ENCODE measurements at regions not wholly inside any gene's neighbourhood (a gene's known extent, or its start where the extent isn't known, plus 50 kb on each side); places are given as distances from the start of the nearest gene placed in this dataset.

GRCh38 chr3:118808723-118809122 lies 225.9 kb downstream of the IGSF11 start:
- Histone ChIP-seq H3K27me3 (ENCODE audit: control insufficient read depth in 2 of 2, insufficient read depth in 1 of 2, low read length in 1 of 2) (no peaks in the 10 kb centered on the region), H3K4me1 (ENCODE audit: control insufficient read depth in 2 of 2, insufficient read depth in 2 of 2, low read length in 2 of 2) (no peaks in the 10 kb centered on the region), H3K4me3 (ENCODE audit: low read length in 2 of 2) (no peak overlapping the region), H3K27ac (ENCODE audit: low read depth in 1 of 2, low read length in 1 of 2) (no peak overlapping the region), H3K9me3 (ENCODE audit: control insufficient read depth in 2 of 2, insufficient read depth in 1 of 2, low read length in 1 of 2) (no peaks in the 10 kb centered on the region), H3K36me3 (ENCODE audit: control insufficient read depth in 2 of 2, insufficient read depth in 2 of 2, low read length in 1 of 2) (no peaks in the 10 kb centered on the region)
- 71% methylated on average over 6 of the region's 6 CpGs for WGBS
- DNase-seq (ENCODE audit: low read depth in 6 of 9, low spot score in 9 of 9) = no peak

GRCh38 chr3:118809696-118810498 lies 224.7 kb downstream of the IGSF11 start:
- Histone ChIP-seq H3K27me3 (ENCODE audit: control insufficient read depth in 2 of 2, insufficient read depth in 1 of 2, low read length in 1 of 2) (no peaks in the 10 kb centered on the region), H3K4me1 (ENCODE audit: control insufficient read depth in 2 of 2, insufficient read depth in 2 of 2, low read length in 2 of 2) (no peaks in the 10 kb centered on the region), H3K27ac (ENCODE audit: low read depth in 1 of 2, low read length in 1 of 2) (no peak overlapping the region), H3K4me3 (ENCODE audit: low read length in 2 of 2) (no peak overlapping the region), H3K36me3 (ENCODE audit: control insufficient read depth in 2 of 2, insufficient read depth in 2 of 2, low read length in 1 of 2) (no peaks in the 10 kb centered on the region), H3K9me3 (ENCODE audit: control insufficient read depth in 2 of 2, insufficient read depth in 1 of 2, low read length in 1 of 2) (no peaks in the 10 kb centered on the region)
- DNase-seq (ENCODE audit: low read depth in 6 of 9, low spot score in 9 of 9) = no peak
- 89% methylated on average over 9 of the region's 9 CpGs for WGBS

- Histone ChIP-seq H3K36me3 (ENCODE audit: control insufficient read depth in 2 of 2, insufficient read depth in 2 of 2, low read length in 1 of 2) (no peaks in the 10 kb centered on the region), H3K27me3 (ENCODE audit: control insufficient read depth in 2 of 2, insufficient read depth in 1 of 2, low read length in 1 of 2) (no peaks in the 10 kb centered on the region), H3K9me3 (ENCODE audit: control insufficient read depth in 2 of 2, insufficient read depth in 1 of 2, low read length in 1 of 2) (no peaks in the 10 kb centered on the region), H3K27ac (ENCODE audit: low read depth in 1 of 2, low read length in 1 of 2) (no peak overlapping the region), H3K4me1 (ENCODE audit: control insufficient read depth in 2 of 2, insufficient read depth in 2 of 2, low read length in 2 of 2) (no peaks in the 10 kb centered on the region), H3K4me3 (ENCODE audit: low read length in 2 of 2) (no peak overlapping the region)
- DNase-seq (ENCODE audit: low read depth in 6 of 9, low spot score in 9 of 9) = no peak
- 88% methylated on average over 10 of the region's 10 CpGs for WGBS
Measured at GRCh38 chr3:118810499-118811035, 224.1 kb downstream of the IGSF11 start.

- DNase-seq (ENCODE audit: low read depth in 6 of 9, low spot score in 9 of 9) = no peak
- H3K4me1 ChIP-seq (ENCODE audit: control insufficient read depth in 2 of 2, insufficient read depth in 2 of 2, low read length in 2 of 2) = no peaks in the 10 kb centered on the region
- no peaks in the 10 kb centered on the region for H3K36me3 ChIP-seq (ENCODE audit: control insufficient read depth in 2 of 2, insufficient read depth in 2 of 2, low read length in 1 of 2)
- H3K27ac ChIP-seq (ENCODE audit: low read depth in 1 of 2, low read length in 1 of 2) = no peak overlapping the region
- H3K9me3 ChIP-seq (ENCODE audit: control insufficient read depth in 2 of 2, insufficient read depth in 1 of 2, low read length in 1 of 2) = no peaks in the 10 kb centered on the region
- H3K27me3 ChIP-seq (ENCODE audit: control insufficient read depth in 2 of 2, insufficient read depth in 1 of 2, low read length in 1 of 2) = no peaks in the 10 kb centered on the region
- WGBS = 90% methylated on average over 3 of the region's 3 CpGs
- no peak overlapping the region for H3K4me3 ChIP-seq (ENCODE audit: low read length in 2 of 2)
Measured at GRCh38 chr3:118811236-118811732, 223.4 kb downstream of the IGSF11 start.

GRCh38 chr3:118813472-118813871 lies 221.2 kb downstream of the IGSF11 start:
- DNase-seq (ENCODE audit: low read depth in 6 of 9, low spot score in 9 of 9) = no peak
- Histone ChIP-seq H3K4me1 (ENCODE audit: control insufficient read depth in 2 of 2, insufficient read depth in 2 of 2, low read length in 2 of 2) (no peaks in the 10 kb centered on the region), H3K27me3 (ENCODE audit: control insufficient read depth in 2 of 2, insufficient read depth in 1 of 2, low read length in 1 of 2) (no peaks in the 10 kb centered on the region), H3K36me3 (ENCODE audit: control insufficient read depth in 2 of 2, insufficient read depth in 2 of 2, low read length in 1 of 2) (no peaks in the 10 kb centered on the region), H3K9me3 (ENCODE audit: control insufficient read depth in 2 of 2, insufficient read depth in 1 of 2, low read length in 1 of 2) (no peaks in the 10 kb centered on the region), H3K4me3 (ENCODE audit: low read length in 2 of 2) (no peak overlapping the region), H3K27ac (ENCODE audit: low read depth in 1 of 2, low read length in 1 of 2) (no peak overlapping the region)
- 77% methylated on average over 4 of the region's 4 CpGs for WGBS

- DNase-seq (ENCODE audit: low read depth in 6 of 9, low spot score in 9 of 9) = peak in 8 of 9 donors; percentile 8 to 51 (median 16)
- no peaks in the 10 kb centered on the region for H3K4me1 ChIP-seq (ENCODE audit: control insufficient read depth in 2 of 2, insufficient read depth in 2 of 2, low read length in 2 of 2)
- H3K4me3 ChIP-seq (ENCODE audit: low read length in 2 of 2) = no peak overlapping the region
- H3K9me3 ChIP-seq (ENCODE audit: control insufficient read depth in 2 of 2, insufficient read depth in 1 of 2, low read length in 1 of 2) = no peaks in the 10 kb centered on the region
- WGBS = 27% methylated on average over 5 of the region's 5 CpGs
- H3K27me3 ChIP-seq (ENCODE audit: control insufficient read depth in 2 of 2, insufficient read depth in 1 of 2, low read length in 1 of 2) = no peaks in the 10 kb centered on the region
- H3K36me3 ChIP-seq (ENCODE audit: control insufficient read depth in 2 of 2, insufficient read depth in 2 of 2, low read length in 1 of 2) = no peaks in the 10 kb centered on the region
- no peak overlapping the region for H3K27ac ChIP-seq (ENCODE audit: low read depth in 1 of 2, low read length in 1 of 2)
Measured at GRCh38 chr3:118817748-118818165, 216.9 kb downstream of the IGSF11 start.

GRCh38 chr3:118818386-118818785 lies 216.3 kb downstream of the IGSF11 start:
- WGBS = 95% methylated on average over 2 of the region's 2 CpGs
- no peak overlapping the region for H3K4me3 ChIP-seq (ENCODE audit: low read length in 2 of 2)
- H3K9me3 ChIP-seq (ENCODE audit: control insufficient read depth in 2 of 2, insufficient read depth in 1 of 2, low read length in 1 of 2) = no peaks in the 10 kb centered on the region
- H3K27me3 ChIP-seq (ENCODE audit: control insufficient read depth in 2 of 2, insufficient read depth in 1 of 2, low read length in 1 of 2) = no peaks in the 10 kb centered on the region
- H3K36me3 ChIP-seq (ENCODE audit: control insufficient read depth in 2 of 2, insufficient read depth in 2 of 2, low read length in 1 of 2) = no peaks in the 10 kb centered on the region
- no peaks in the 10 kb centered on the region for H3K4me1 ChIP-seq (ENCODE audit: control insufficient read depth in 2 of 2, insufficient read depth in 2 of 2, low read length in 2 of 2)
- DNase-seq (ENCODE audit: low read depth in 6 of 9, low spot score in 9 of 9) = no peak
- no peak overlapping the region for H3K27ac ChIP-seq (ENCODE audit: low read depth in 1 of 2, low read length in 1 of 2)

GRCh38 chr3:118823626-118824025 lies 211.0 kb downstream of the IGSF11 start:
- Histone ChIP-seq H3K27me3 (ENCODE audit: control insufficient read depth in 2 of 2, insufficient read depth in 1 of 2, low read length in 1 of 2) (no peaks in the 10 kb centered on the region), H3K27ac (ENCODE audit: low read depth in 1 of 2, low read length in 1 of 2) (no peak overlapping the region), H3K36me3 (ENCODE audit: control insufficient read depth in 2 of 2, insufficient read depth in 2 of 2, low read length in 1 of 2) (no peaks in the 10 kb centered on the region), H3K9me3 (ENCODE audit: control insufficient read depth in 2 of 2, insufficient read depth in 1 of 2, low read length in 1 of 2) (peaks cover 0 to 6% of the 10 kb centered on the region in 2 donors), H3K4me3 (ENCODE audit: low read length in 2 of 2) (no peak overlapping the region), H3K4me1 (ENCODE audit: control insufficient read depth in 2 of 2, insufficient read depth in 2 of 2, low read length in 2 of 2) (no peaks in the 10 kb centered on the region)
- DNase-seq (ENCODE audit: low read depth in 6 of 9, low spot score in 9 of 9) = no peak
- WGBS = 83% methylated on average over 2 of the region's 2 CpGs

- no peaks in the 10 kb centered on the region for H3K4me1 ChIP-seq (ENCODE audit: control insufficient read depth in 2 of 2, insufficient read depth in 2 of 2, low read length in 2 of 2)
- no peaks in the 10 kb centered on the region for H3K27me3 ChIP-seq (ENCODE audit: control insufficient read depth in 2 of 2, insufficient read depth in 1 of 2, low read length in 1 of 2)
- no peaks in the 10 kb centered on the region for H3K36me3 ChIP-seq (ENCODE audit: control insufficient read depth in 2 of 2, insufficient read depth in 2 of 2, low read length in 1 of 2)
- H3K9me3 ChIP-seq (ENCODE audit: control insufficient read depth in 2 of 2, insufficient read depth in 1 of 2, low read length in 1 of 2) = peaks cover 0 to 6% of the 10 kb centered on the region in 2 donors
- WGBS = 98% methylated on average over 3 of the region's 3 CpGs
- H3K4me3 ChIP-seq (ENCODE audit: low read length in 2 of 2) = no peak overlapping the region
- DNase-seq (ENCODE audit: low read depth in 6 of 9, low spot score in 9 of 9) = no peak
- H3K27ac ChIP-seq (ENCODE audit: low read depth in 1 of 2, low read length in 1 of 2) = no peak overlapping the region
Measured at GRCh38 chr3:118827446-118827845, 207.2 kb downstream of the IGSF11 start.
